Urothelium cell line (cell line): ENCODE measurements at regions not wholly inside any gene's neighbourhood (a gene's known extent, or its start where the extent isn't known, plus 50 kb on each side); places are given as distances from the start of the nearest gene placed in this dataset.
"Not testable (repeated sequence)": the region's sequence is repeated elsewhere in the genome, so short reads cannot be mapped to it uniquely, and the experiment has no call there.

Experiments used
- DNase-seq: peaks from one replicate; pipeline ENCODE4 v3.0.0; 2011; ENCODE audit warnings: low spot score, mixed read lengths
- FAIRE-seq: peaks from 2 replicates; lab custom pipeline; 2011; peaks lifted over from hg19 to GRCh38; lab: Jason Lieb, UNC

DNA sequence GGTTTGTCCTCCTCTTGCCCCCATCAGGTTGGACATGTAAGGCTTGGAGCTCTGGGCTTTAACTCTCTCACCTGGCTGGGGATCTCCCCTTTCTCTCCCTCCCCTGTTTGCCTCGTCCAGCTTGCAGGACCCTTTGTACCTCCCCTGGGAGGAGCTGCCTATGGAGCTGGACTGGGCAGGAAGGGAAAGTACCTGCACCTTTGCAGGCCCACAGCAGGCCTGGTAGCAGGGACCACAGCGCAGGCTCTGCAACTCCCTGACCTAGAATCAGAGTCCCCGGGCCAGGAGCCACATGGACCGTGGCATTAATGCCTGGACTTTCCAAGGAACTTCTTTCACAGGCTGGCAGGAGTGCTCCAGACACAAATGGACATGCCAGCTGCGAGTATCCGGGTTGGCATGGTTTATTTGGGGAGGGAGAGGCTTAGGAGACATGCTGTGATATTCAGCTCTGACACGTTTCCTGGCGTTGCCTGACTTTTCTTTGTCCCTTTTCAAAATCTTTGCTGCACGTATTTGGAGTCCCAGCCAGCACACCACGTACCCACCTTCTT is 268.5 kb upstream of the EXOC2 start:
- FAIRE-seq (no peak), DNase-seq (no peak)

DNA sequence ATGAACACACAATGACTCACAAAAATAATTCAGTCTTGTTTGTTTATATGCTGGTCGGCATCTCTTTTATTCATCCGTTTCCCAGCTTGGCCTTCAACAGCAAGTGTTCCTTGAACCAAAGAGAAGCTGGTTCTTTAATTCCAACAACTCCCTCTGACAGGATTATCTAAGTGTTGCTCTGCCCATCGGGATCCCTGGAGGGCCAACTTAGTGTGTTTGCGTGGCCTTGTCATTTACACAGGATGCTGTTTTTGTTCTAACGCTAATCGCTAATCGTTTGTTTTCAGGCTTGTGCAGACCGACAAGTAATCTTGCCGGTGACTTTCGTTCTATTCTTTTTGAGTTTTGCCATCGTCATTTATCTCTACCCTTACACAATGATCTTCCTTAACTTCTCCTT is 267.4 kb upstream of the EXOC2 start:
- DNase-seq (no peak), FAIRE-seq (no peak)

DNA sequence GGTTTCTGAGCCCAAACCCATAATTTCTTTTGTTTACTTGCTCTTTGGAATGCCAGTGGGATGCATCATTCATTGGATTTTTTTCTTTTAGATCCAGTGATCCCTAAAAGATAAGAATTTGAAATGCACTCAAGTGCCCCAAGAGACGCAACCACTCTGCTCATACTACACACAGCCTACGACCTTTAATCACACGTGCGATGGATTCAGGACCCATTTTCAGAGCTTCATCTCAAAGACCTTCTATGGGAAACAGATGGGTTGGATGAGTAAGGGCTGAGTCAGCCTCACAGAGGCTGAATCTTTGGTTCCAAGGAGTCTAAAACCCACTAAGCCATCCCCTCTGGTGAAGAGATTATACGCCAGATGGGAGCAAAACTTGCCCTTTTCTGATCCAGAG is 265.5 kb upstream of the EXOC2 start:
- peak; percentile 46 for DNase-seq
- no peak for FAIRE-seq

DNA sequence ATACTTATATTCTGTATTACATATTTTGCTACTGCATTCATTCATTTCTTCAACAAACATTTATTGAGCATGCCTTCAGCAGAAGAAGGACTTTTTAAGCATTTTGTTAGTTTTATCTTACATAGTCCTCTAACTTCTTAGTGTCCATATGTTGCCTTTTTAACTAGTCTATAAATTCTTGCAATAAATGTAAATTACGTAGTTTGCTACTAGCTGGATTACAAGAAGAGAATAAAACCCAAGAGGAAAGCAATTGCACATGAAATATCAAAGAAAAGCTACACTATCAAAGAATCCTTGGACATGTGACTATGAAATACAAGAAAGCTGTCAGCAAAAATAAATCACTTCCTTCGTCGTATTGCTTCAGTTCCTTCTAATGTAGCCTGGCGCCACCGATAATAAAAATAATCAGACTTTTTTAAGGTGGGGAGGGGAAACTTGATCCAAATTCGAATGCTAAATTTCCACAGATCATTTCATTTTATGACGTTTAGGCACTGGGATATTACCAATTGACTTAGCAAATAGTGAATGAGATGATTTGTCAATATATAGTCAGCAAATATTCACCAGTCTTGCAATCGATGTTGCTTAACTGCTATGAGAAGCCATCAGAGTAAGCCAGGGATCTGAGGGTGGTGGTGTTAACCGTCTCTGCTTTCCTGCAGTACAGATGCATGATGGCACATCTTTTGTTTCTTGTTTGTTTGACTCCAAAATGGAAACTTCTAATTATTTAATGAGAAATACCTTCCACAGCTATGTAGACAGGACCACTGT is 258.7 kb upstream of the EXOC2 start:
- DNase-seq: no peak
- no peak for FAIRE-seq

DNA sequence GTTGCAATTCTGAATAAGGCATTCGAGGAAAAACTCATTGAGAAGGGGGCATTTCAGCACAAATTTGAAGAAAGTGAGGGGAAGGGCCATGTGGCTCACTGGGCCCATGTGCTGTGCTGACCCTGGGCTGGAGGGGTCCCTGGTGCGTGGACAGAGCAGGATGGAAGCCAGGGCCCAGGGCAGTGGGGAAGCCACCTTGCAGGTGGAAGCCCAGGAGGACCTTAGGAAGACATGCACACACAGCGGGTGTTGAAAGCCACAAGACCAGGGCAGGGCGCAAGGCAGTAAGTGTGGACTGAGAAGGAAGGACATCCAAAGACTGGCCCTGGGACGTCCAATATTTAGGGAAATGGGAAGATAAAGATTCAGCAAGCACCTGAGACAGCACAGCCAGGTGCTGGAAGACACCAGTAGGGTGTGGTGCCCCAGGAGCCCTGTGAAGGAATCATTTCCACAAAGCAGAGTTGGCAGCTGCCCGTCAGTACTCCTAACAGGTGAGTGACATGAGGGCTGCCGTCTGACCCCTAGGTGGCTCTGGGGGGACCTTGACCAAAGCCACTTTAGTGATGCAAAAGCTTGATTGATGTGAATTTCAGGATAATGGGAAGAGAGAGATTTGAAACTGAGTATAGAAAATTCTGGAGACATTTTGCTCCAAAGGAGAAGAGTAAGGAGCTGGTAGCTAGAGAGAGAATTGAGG is 254.4 kb upstream of the EXOC2 start:
- DNase-seq (no peak), FAIRE-seq (no peak)

DNA sequence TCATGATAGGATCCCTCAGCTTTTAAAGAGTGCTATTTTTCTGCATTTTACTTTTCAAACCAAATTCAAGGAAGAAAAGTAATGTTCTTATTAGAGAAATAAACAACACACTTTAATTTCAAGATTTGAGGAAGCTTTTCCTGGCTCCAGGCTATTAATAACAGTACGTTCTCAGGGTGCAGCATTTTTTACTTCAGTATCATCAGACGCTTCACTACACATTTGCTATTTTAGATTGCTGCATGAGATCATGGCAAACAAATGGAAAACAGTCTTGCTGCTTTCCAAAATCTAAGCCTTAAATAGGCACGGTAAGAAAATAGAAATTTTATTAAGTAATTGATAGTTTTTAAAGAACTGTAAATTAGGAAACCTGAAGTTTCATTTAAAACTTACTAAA is 253.6 kb upstream of the EXOC2 start:
- no peak for FAIRE-seq
- no peak for DNase-seq

GRCh38 chr6:939526-940252 is 246.8 kb upstream of the EXOC2 start:
- DNase-seq: no peak
- no peak for FAIRE-seq

DNA sequence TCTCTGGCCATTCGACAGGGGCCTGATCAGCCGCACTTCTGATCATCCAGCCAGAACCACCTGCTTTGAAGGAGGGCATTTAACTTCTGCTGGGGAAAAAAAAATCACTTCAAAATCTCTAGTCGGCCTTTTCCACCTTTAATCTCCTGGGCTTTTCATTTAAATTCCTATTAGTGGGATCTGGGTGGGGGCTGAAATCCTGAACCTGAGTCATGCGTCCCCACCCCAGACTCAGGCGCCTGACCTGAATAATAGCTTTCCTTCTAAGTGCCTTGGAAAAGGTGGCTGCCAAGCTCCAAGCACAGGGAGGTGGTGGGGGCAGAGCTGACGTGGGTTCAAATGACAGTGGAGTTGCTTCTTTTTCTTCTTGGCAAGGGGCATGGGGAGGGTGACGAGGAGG is 246.0 kb upstream of the EXOC2 start:
- no peak for FAIRE-seq
- no peak for DNase-seq

DNA sequence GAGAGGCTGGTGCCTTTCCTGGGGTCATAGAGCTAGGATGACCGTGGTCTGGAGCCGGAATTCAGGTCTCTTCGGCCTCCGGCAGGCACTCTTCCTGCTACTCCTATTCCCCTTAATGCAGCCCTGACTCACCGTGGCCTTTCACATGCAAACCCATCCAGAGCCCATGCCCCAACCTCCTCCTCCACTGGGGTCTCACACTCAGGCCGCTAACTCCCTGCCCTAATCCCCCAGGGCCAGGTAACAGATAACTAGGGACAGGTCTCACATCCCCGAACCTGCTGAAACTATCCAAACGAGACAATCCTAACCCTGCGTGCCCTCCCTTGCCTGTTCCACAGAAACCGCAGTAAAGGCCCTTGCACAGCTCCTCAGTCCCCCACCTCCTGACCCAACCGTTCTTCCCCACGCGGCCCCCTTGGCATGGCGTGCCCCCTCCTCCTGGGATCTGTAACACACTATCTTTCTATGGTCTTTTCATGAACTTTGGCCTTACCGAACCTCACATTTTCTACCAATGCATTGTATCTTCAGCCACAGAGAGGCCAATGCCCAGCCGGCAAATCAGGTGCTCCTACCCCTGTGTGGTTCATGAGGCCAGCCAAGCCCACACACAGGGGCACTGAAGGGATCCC is 245.4 kb upstream of the EXOC2 start:
- no peak for DNase-seq
- no peak for FAIRE-seq

- FAIRE-seq (no peak), DNase-seq (no peak)
These were observed 242.6 kb upstream of the EXOC2 start for GRCh38 chr6:935582-935981.

- DNase-seq: no peak
- no peak for FAIRE-seq
These were observed 241.7 kb upstream of the EXOC2 start for GRCh38 chr6:934686-935085.

DNA sequence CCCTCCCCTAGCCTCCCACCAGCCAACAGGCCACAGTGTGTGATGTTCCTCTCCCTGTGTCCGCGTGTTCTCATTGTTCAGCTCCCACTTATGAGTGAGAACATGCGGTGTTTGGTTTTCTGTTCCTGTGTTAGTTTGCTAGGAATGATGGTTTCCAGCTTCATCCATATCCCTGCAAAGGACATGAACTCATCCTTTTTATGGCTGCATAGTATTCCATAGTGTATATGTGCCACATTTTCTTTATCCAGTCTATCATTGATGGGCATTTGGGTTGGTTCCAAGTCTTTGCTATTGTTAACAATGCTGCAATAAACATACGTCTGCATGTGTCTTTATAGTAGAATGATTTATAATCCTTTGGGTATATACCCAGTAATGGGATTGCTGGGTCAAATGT is 239.0 kb upstream of the EXOC2 start:
- FAIRE-seq, DNase-seq: not testable (repeated sequence)

GRCh38 chr6:927157-927556 is 234.2 kb upstream of the EXOC2 start:
- no peak for DNase-seq
- no peak for FAIRE-seq

DNA sequence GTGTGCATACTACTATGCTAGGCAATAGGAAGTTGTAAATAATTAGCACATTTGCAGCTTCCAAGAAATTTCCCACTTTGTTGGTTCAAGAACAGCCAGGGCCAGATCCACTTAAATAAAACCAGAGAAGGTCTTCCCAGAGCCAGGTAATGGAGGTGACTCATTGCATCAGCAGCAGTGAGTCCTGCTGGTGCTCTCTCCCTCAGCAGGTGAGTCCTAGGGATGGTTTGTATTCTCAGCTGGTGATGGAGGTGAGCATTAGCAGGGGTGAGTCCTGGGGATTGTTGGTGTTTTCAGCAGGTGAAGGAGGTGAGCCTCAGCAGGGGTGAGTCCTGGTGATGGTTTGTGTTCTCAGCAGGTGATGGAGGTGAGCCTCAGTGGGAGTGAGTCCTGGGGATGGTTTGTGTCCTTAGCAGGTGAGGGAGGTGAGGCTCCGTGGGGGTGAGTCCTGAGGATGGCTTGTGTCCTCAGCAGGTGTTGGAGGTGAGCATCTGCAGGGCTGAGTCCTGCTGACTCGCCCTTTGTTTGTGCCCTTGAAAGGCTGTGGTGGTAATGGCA is 232.8 kb upstream of the EXOC2 start:
- FAIRE-seq (no peak), DNase-seq (no peak)

DNA sequence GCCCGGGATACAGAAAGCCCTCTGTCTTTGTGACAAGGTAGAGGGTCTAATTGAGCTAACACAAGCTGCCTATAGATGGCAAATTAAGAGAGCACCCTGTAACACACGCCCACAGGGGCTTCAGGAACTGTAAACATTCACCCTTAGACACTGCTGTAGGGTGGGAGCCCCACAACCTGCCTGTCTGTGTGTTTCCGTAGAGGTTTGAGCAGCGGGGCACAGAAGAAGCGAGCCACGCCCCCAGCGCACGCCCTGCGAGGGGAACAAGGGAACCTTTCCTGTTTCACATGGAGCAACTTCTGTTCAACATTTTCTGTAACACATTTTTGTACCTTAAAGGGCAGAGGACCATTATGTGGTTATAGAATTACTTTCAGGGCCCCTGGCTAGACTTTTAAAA is 231.7 kb upstream of the EXOC2 start:
- FAIRE-seq: no peak
- no peak for DNase-seq

DNA sequence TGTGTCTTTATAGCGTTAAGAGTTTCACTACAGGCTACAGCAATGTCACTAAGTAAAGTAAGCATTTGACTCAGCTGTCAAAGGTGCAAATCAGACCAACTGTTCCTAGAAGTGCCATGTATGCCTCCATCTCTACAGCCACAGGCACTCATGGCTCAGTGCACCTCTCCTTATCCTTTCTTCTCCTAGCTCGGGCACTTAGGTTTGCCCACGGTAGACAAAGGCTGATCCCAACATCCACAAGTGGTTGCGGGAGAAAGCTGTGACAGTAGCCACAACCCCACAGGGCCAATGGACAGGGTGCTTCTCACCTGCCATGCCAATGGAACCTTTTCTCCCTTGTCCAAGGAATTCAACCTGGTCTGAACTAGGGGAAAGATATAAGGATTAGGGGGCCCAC is 228.5 kb upstream of the EXOC2 start:
- FAIRE-seq: no peak
- DNase-seq: no peak

- FAIRE-seq (no peak), DNase-seq (no peak)
These were observed 227.6 kb upstream of the EXOC2 start for GRCh38 chr6:920512-920911.

DNA sequence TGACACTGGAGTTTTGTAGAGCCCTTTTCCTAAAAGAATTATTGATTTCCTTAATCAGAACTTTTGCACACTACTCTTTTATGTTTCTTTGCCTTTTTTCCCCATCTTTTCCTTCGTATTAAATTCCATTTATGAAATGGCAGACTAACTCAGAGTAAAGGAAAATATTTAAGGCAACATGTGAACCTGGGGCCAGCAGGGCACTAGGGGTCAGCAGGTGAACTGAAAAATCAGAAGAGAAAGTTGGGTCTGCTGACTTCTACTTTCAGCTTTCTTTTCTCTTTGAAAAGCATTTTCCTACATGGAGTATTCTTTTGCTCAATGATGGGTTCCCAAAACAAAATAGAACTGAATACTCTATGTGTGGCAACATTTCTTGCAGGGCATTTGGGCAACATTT is 226.6 kb upstream of the EXOC2 start:
- FAIRE-seq (no peak), DNase-seq (no peak)

DNA sequence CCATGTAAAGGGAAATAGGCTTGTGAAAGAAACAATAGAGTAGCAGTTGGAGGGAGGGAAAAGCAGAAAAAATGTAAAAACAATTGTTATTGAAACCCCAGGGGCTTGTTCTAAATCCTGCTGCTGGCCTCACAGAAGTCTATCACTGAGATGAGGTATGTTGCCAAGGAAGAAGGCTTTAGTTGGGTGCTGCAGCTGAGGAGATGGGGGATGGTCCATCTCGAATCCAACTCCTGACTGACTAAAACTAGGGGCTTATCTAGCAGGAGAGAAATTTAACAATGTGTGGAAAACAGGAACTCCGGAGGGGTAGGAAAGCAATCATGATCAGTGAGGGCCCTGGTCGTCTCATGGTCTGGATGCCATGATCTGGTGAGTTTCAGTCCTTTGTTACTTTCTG is 225.0 kb upstream of the EXOC2 start:
- FAIRE-seq (no peak), DNase-seq (no peak)

- DNase-seq: no peak
- no peak for FAIRE-seq
These were observed 224.4 kb upstream of the EXOC2 start for GRCh38 chr6:917296-917695.

DNA sequence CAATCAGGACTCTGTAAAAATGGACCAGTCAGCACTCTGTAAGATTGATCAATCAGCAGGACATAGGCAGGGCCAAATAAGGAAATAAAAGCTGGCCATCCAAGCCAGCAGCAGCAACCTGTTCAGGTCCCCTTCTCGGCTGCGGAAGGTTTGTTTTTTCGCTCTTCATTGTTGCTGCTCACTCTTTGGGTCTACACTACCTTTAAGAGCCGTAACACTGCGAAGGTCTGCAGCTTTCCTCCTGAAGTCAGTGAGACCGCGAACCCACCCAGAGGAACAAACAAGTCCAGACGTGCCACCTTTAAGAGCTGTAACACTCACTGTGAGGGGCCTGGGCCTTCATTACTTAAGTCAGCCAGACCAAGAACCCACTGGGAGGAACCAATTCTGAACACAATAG is 223.2 kb upstream of the EXOC2 start:
- DNase-seq: no peak
- FAIRE-seq: no peak
